ENCODE measurements at regions not wholly inside any gene's neighbourhood (a gene's known extent, or its start where the extent isn't known, plus 50 kb on each side); places are given as distances from the start of the nearest gene placed in this dataset.
"Not testable (repeated sequence)": the region's sequence is repeated elsewhere in the genome, so short reads cannot be mapped to it uniquely, and the experiment has no call there.

DNA sequence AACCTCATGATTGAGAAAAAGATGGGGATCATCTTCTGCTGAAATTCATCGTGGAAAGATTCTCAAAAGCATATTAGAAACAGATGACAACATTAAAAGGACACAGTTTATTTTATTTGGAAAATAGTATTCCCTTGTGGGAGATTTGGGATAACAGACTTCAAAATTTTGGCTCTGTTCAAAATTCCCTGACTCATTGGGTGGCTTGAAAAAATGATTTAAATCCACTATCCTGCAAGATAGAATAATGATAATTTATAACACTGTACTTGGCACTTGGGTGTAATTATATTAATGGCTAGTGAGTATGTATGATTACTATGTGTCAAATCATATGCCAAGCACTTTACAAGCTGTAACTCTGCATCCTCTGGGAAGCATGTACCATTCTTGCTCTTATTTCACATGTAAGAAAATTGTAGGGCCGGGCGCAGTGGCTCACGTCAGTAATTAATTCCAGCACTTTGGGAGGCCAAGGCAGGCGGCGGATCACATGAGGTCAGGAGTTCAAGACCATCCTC is 128.8 kb downstream of the LMNTD1 start:
- DNase-seq (ENCODE audit: low read depth in 2 of 2), result peak; percentile 82 to 87

DNA sequence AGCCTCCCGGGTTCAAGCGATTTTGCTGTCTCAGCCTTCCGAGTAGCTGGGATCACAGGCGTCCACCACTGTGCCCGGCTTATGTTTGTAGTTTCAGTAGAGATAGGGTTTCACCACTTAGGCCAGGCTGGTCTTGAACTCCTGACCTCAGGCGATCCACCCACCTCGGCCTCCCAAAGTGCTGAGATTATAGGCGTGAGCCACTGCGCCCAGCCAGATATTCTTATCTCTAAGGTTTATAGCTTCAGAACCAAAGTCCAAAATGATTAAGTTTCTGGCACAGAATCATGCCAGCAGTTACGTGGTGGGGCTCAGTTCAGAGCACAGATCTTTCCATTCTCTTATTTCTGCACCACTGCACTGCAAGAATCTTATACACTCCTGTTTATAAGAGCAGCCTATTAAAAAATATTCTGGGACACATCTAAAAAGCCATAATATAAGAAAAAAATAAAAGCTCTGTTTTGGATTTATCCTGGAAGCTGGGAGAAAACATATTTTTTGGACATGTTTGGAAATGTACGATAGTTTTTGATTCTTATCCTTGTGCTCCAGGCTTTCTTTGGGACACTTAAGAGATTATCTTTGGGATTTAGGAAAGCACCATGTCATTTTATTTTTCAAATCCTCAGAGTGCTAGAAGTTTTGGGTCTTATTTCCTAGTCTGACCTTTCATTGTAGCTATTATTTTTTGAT is 129.6 kb downstream of the LMNTD1 start:
- DNase-seq (ENCODE audit: low read depth in 2 of 2), result no peak

DNA sequence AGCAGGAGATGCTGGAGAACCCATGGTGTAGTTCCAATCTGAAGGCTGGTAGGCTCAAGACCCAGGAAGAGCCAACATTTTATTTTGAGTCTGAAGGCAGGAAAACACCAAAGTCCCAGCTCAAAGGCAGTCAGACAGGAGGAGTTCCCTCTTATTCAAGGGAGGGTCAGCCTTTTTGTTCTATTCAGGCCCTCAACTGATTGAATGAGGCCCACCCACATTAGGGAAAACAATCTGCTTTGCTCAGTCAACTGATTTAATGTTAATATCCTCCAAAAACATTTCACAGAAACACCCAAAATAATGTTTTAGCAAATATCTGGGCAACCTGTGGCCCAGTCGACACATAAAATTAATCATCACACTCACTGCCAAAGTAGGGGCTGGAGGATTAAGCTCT is 130.8 kb downstream of the LMNTD1 start:
- no peak for DNase-seq (ENCODE audit: low read depth in 2 of 2)

- DNase-seq (ENCODE audit: low read depth in 2 of 2), result no peak
Observed at GRCh38 chr12:25421651-25422167, 131.4 kb downstream of the LMNTD1 start.

DNA sequence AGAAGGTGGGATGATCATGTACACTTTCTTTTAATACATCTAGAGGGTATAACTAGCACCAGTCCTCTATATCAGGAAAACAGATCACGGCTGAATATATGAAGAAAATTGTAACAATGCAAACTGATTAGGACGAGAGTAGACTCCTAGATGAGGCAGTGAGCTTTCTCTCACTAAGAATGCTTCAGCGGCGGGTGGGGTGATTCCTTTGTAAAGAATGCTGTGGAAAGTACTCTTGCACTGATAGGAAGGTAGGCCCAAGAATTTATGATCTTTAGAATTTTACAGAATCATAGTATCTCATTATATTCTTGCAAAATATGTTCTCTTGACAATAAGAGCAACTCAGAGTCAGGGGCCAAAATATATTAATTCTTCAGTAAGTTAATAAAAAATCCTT is 133.0 kb downstream of the LMNTD1 start:
- no peak for DNase-seq (ENCODE audit: low read depth in 2 of 2)

DNA sequence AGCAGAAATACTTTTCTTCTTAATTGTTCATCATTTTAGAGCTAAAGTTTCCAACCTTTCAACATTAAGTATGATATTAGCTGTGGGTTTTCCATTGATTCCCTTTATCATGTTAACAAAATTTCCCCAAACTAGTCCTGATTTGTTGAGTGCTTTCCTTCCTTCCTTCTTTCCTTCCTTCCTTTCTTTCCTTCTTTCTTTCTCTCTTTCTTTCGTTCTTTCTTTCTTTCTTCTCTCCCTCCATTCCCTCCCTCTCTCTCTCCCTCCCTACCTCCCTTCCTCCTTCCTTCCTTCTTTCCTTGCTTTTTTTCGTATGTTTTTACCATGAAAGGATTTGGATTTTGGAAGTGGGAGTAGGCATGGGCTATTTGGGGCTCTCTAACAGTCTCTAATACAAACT is 133.5 kb downstream of the LMNTD1 start:
- no peak for DNase-seq (ENCODE audit: low read depth in 2 of 2)

GRCh38 chr12:25417071-25417470 is 136.0 kb downstream of the LMNTD1 start:
- no peak for DNase-seq (ENCODE audit: low read depth in 2 of 2)

DNA sequence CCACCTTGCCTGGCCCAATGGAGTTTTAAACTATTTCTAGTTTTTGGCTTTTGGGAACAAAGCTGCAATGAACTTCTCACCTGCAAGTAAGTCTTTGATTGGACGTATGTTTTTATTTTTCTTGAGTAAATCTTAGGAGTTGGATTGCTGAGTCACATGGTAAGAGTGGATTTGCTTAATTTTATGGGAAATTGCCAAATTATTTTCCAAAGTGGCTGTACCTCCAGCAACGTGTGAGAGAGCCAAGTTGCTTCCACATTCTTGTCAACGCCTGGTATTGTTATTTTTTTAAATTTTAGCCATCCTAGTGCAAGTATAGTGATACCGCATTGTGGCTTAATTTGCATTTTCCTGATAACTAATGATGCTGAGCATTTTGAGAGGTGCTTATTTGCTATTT is 136.6 kb downstream of the LMNTD1 start:
- no peak for DNase-seq (ENCODE audit: low read depth in 2 of 2)

DNA sequence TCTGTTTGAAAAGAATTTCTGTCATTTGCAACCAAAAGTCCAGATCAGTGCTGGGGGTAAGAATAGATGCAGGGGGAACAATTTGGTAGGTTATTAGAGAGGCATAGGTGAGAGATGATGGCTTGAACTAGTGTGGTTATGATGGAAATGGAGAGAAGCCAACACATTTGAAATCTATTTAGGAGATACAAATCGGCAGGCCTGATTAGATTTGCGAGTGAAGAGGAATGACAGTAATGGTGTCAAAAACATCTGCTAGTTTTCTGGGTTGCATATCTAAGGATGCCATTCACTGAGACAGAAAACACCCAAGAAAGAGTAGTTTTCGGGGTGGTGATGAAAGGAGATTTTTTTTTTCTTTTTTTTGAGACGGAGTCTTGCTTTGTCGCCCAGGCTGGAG is 138.1 kb downstream of the LMNTD1 start:
- no peak for DNase-seq (ENCODE audit: low read depth in 2 of 2)

DNA sequence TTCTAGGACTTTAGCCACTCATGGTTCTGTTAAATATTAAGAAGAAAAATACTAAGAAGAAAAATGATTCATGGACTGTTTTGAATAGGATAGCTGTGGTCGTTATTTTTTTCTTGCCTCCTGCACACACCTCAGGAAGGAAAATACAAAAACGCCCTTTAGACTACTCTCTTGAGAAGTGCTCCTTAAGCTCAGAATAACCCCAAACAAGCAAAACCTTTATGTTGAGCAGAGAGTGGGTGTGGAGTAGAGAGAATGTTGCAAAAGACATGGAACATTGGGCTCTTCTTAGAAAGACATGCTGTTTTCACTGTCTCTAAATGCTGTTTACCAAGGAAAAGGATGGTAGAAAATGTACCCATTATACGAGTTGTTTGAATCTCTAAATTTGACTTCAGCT is 140.3 kb downstream of the LMNTD1 start:
- no peak for DNase-seq (ENCODE audit: low read depth in 2 of 2)

- DNase-seq (ENCODE audit: low read depth in 2 of 2), result no peak
Observed at GRCh38 chr12:25404955-25405354, 148.1 kb downstream of the LMNTD1 start.

- DNase-seq (ENCODE audit: low read depth in 2 of 2), result no peak
Observed at GRCh38 chr12:25401547-25402345, 151.0 kb upstream of the KRAS start.

DNA sequence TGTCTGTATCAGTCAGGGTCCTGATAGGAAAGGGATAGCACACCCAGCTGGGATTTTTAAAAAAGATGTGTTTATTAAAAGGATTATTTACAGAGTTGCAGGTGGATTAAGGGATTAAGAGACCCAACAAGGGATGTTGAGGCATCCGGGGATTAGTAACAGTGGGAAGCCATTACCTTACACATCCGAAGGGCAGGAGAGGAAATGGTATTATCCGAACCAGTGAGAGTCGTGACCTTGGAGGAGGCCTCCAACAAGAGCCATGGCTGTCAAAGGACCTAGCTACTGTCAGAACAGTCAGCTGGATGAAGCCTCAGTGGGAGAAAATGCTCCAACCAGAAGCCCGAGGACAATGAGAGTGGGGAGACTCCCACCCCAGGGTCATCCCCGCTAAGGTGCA is 146.3 kb upstream of the KRAS start:
- no peak for DNase-seq (ENCODE audit: low read depth in 2 of 2)

GRCh38 chr12:25395227-25395626 is 144.5 kb upstream of the KRAS start:
- DNase-seq (ENCODE audit: low read depth in 2 of 2), result no peak

DNA sequence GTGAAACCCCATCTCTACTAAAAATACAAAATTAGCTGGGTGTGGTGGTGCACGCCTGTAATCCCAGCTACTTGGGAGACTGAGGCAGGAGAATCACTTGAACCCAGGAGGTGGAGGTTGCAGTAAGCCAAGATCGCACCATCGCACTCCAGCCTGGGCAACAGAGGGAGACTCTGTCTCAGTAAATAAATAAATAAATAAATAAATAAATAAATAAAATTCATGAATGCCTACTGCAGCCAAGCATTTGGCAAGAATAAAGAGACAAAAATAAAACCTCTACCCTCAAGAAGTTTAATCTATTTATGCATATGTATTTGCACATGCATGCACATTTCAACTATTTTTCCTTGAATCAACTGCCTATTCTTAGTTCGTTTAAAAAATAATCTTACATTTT is 144.0 kb upstream of the KRAS start:
- not testable (repeated sequence) for DNase-seq (ENCODE audit: low read depth in 2 of 2)

GRCh38 chr12:25394025-25394424 is 143.3 kb upstream of the KRAS start:
- no peak for DNase-seq (ENCODE audit: low read depth in 2 of 2)

DNA sequence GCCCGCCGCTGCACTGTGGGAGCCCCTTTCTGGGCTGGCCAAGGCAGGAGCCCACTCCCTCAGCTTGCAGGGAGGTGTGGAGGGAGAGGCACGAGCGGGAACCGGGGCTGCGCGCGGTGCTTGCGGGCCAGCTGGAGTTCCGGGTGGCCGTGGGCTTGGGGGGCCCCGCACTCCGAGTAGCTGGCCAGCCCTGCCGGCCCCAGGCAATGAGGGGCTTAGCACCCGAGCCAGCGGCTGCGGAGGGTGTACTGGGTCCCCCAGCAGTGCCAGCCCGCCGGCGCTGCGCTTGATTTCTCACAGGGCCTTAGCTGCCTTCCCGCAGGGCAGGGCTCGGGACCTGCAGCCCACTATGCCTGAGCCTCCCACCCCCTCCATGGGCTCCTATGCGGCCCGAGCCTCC is 140.6 kb upstream of the KRAS start:
- DNase-seq (ENCODE audit: low read depth in 2 of 2), result not testable (repeated sequence)

DNA sequence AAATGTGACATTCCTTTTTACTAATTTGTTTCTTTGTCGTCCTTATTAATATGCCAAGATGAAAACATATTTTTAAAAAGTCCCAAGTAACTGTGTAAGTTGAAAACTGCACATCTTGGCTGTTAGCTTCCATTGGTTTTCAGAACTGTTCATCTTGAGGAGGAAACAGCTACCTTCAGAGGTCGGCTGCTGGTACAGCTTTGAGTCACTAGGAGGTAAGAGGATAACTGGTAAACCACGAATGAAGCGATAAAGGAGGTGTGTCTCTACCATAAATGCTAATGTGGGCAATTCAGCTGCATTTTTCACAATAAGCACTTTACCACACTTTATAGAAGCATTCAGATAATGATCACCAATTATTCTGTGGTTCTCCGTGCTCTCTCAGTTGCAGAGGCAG is 137.5 kb upstream of the KRAS start:
- no peak for DNase-seq (ENCODE audit: low read depth in 2 of 2)

GRCh38 chr12:25387732-25388050 is 137.0 kb upstream of the KRAS start:
- no peak for DNase-seq (ENCODE audit: low read depth in 2 of 2)

- peak; percentile 73 to 74 for DNase-seq (ENCODE audit: low read depth in 2 of 2)
Observed at GRCh38 chr12:25386831-25387731, 136.4 kb upstream of the KRAS start.

DNA sequence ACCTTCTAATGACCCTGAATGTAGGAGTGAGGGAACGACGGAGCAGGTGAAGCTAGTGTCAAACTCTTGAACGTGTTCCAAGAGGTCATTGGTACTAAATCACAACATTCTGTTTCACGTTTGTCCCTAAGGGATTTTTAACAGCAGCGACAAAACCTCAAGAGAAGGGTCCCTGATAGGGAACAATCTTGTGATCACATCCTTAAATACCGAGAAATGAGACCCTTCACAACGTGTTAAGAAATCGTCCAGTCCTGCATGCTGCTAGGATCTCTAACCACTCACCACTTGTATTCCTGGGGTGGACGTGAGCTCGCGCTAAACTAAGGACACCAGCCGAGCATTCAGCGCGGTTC is 134.1 kb upstream of the KRAS start:
- no peak for DNase-seq (ENCODE audit: low read depth in 2 of 2)
